ENCODE measurements at regions not wholly inside any gene's neighbourhood (a gene's known extent, or its start where the extent isn't known, plus 50 kb on each side); places are given as distances from the start of the nearest gene placed in this dataset.

- TF ChIP-seq CTCF (conservative IDR thresholded peaks at IDR 0.05; ENCODE audit: low read depth, low read length) (no peak), EZH2 (IDR thresholded peaks at IDR 0.05; ENCODE audit: borderline replicate concordance, low read depth, low read length, poor library complexity, severe bottlenecking) (no peak)
Observed at GRCh38 chr6:6924708-6925107, 183.1 kb upstream of the RREB1 start.
